PC-3 (cell line): ENCODE measurements at regions not wholly inside any gene's neighbourhood (a gene's known extent, or its start where the extent isn't known, plus 50 kb on each side); places are given as distances from the start of the nearest gene placed in this dataset.

Experiments used
- CTCF ChIP-seq: fragments of 300-600 bp; sonication (generic); conservative IDR thresholded peaks from 2 replicates; pipeline ENCODE4 v1.5.1; 2017; ENCODE audit warnings: antibody characterized with exemption, low read depth, mild to moderate bottlenecking, low read length
- EZH2 ChIP-seq: fragments of 300-600 bp; sonication (generic); IDR thresholded peaks from one replicate; pipeline ENCODE4 v1.6.1; 2017; ENCODE audit warnings: antibody characterized with exemption, mild to moderate bottlenecking, low read length; ENCODE audit not compliant: unreplicated experiment

- TF ChIP-seq CTCF (no peak), EZH2 (no peak)
These were observed 397.4 kb upstream of the ZFP42 start for GRCh38 chr4:187598196-187598595.
